HG03060 (cell line): ENCODE measurements at regions not wholly inside any gene's neighbourhood (a gene's known extent, or its start where the extent isn't known, plus 50 kb on each side); places are given as distances from the start of the nearest gene placed in this dataset.
"Not testable (repeated sequence)": the region's sequence is repeated elsewhere in the genome, so short reads cannot be mapped to it uniquely, and the experiment has no call there.

ENCODE experiments used
- ATAC-seq: cut with Tn5 transposase; IDR thresholded peaks from one replicate; pipeline ENCODE4 v1.9.1; 2021; ENCODE audit warnings: low read depth, moderate number of reproducible peaks; ENCODE audit not compliant: unreplicated experiment

GRCh38 chr10:108090476-108091215 is 926.1 kb upstream of the SORCS1 start:
- ATAC-seq, result no peak

- ATAC-seq, result no peak
Measured at GRCh38 chr10:108086502-108086901, 922.0 kb upstream of the SORCS1 start.

GRCh38 chr10:108082596-108082995 is 918.1 kb upstream of the SORCS1 start:
- no peak for ATAC-seq

GRCh38 chr10:108078263-108078662 is 913.8 kb upstream of the SORCS1 start:
- ATAC-seq, result no peak

- ATAC-seq, result no peak
Measured at GRCh38 chr10:108072466-108072865, 908.0 kb upstream of the SORCS1 start.

GRCh38 chr10:108070789-108071188 is 906.3 kb upstream of the SORCS1 start:
- no peak for ATAC-seq

- ATAC-seq, result no peak
Measured at GRCh38 chr10:108069096-108069495, 904.6 kb upstream of the SORCS1 start.

GRCh38 chr10:108064746-108065260 is 900.3 kb upstream of the SORCS1 start:
- no peak for ATAC-seq

GRCh38 chr10:108060246-108060645 is 895.7 kb upstream of the SORCS1 start:
- ATAC-seq, result no peak

GRCh38 chr10:108055506-108055905 is 891.0 kb upstream of the SORCS1 start:
- ATAC-seq, result no peak

GRCh38 chr10:108052981-108053380 is 888.5 kb upstream of the SORCS1 start:
- ATAC-seq, result no peak

- ATAC-seq, result no peak
Measured at GRCh38 chr10:108051218-108051617, 886.7 kb upstream of the SORCS1 start.

- no peak for ATAC-seq
Measured at GRCh38 chr10:108050626-108051025, 886.1 kb upstream of the SORCS1 start.

- no peak for ATAC-seq
Measured at GRCh38 chr10:108049668-108050067, 885.2 kb upstream of the SORCS1 start.

GRCh38 chr10:108048898-108049297 is 884.4 kb upstream of the SORCS1 start:
- no peak for ATAC-seq

GRCh38 chr10:108039821-108040584 is 875.5 kb upstream of the SORCS1 start:
- ATAC-seq, result no peak

GRCh38 chr10:108037061-108037460 is 872.6 kb upstream of the SORCS1 start:
- ATAC-seq, result no peak

- no peak for ATAC-seq
Measured at GRCh38 chr10:108036265-108036664, 871.8 kb upstream of the SORCS1 start.

- no peak for ATAC-seq
Measured at GRCh38 chr10:108034829-108035228, 870.3 kb upstream of the SORCS1 start.

GRCh38 chr10:108033518-108033917 is 869.0 kb upstream of the SORCS1 start:
- ATAC-seq, result not testable (repeated sequence)

GRCh38 chr10:108031505-108031904 is 867.0 kb upstream of the SORCS1 start:
- ATAC-seq, result no peak

- peak; percentile 92 for ATAC-seq
Measured at GRCh38 chr10:108014902-108015177, 850.3 kb upstream of the SORCS1 start.
